C4-2B (cell line): ENCODE measurements at regions not wholly inside any gene's neighbourhood (a gene's known extent, or its start where the extent isn't known, plus 50 kb on each side); places are given as distances from the start of the nearest gene placed in this dataset.

Experiments
- H3K27ac ChIP-seq: fragments of 450-650 bp; 2 replicates; pipeline ENCODE4 v1.5.1; 2017
- ZFX ChIP-seq: fragments of 450-650 bp; IDR thresholded peaks from 2 replicates; pipeline ENCODE4 v1.6.1; 2017
- TF ChIP-seq, protein P1 (sequence below): fragments of 450-650 bp; conservative IDR thresholded peaks from 2 replicates; pipeline ENCODE4 v1.5.1; 2017; ENCODE audit warnings: mild to moderate bottlenecking

DNA sequence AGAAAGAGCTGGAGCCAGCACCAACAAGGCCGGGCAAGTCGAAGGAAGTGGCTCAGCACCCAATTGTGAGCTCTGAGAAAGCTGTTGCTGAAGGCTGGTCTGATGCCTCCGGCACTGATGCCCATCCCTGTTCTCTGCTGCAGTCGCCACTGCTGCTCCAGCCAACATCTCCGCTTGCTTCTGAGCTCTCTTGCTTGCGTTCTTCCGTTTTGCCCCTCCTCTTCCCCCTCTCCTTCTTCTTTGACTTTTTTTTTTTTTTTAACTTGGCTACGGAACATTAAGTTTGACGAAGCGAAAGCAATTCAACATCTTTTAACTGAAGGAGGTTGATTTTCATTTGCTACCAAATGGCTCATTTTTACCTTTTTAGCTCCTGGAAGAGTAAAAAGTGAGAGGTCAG lies 442.9 kb downstream of the MCTP2 start:
- H3K27ac ChIP-seq, result no peak overlapping the region
- TF ChIP-seq ZFX, result no peak
- TF ChIP-seq, protein P1, sequence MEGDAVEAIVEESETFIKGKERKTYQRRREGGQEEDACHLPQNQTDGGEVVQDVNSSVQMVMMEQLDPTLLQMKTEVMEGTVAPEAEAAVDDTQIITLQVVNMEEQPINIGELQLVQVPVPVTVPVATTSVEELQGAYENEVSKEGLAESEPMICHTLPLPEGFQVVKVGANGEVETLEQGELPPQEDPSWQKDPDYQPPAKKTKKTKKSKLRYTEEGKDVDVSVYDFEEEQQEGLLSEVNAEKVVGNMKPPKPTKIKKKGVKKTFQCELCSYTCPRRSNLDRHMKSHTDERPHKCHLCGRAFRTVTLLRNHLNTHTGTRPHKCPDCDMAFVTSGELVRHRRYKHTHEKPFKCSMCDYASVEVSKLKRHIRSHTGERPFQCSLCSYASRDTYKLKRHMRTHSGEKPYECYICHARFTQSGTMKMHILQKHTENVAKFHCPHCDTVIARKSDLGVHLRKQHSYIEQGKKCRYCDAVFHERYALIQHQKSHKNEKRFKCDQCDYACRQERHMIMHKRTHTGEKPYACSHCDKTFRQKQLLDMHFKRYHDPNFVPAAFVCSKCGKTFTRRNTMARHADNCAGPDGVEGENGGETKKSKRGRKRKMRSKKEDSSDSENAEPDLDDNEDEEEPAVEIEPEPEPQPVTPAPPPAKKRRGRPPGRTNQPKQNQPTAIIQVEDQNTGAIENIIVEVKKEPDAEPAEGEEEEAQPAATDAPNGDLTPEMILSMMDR, result no peak

DNA sequence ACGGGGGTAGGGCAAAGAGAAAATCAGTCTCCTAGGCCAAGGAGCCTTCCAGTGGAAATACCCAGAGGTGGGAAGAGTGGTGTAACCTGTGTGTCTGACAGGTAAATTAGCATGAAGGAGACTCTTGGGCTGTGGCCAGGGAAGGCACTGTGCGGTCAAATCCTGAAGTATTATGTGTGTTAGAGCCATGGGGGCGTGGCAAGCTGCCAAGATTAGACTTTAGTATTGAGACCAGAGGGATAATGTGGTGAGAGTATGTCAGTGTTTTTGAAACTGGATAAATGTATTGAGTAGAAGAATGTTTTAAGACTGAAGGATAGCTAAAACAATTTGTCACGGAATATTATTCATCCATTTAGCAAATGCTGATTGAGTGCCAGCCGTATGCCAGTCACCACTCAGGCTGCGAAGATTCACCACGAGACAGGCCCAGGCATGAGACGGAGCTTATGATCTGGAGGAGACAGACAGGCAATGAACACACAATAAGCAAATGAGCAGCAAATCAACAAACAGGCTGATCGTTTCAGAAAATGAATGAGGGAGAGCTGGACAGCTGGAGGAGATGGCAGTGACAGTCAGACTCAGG lies 445.9 kb downstream of the MCTP2 start:
- H3K27ac ChIP-seq, result no peak overlapping the region
- TF ChIP-seq ZFX, result no peak
- TF ChIP-seq, protein P1, result no peak

DNA sequence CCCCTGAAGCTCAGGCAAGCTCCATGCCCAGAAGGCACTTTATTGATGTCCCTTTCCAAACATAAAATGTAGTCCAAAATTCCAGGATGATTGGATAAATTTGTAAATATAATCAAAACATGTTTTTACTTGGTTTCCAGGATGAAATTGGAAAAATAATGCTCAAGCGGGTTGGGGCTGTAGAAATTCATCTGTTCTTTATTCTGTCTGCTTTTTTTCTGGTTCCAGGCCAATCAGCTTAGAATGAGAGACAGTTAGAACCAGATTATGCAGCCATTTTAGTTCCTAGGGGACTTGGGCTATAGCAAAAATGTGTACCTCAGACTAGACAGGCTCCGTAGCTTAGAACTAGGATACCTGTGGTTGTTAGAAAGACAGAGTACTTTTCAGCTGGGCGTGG lies 450.8 kb downstream of the MCTP2 start:
- TF ChIP-seq ZFX, result no peak
- TF ChIP-seq, protein P1, result no peak
- no peak overlapping the region for H3K27ac ChIP-seq

GRCh38 chr15:94683902-94684301 lies 452.5 kb downstream of the MCTP2 start:
- TF ChIP-seq, protein P1, result no peak
- TF ChIP-seq ZFX, result no peak
- no peak overlapping the region for H3K27ac ChIP-seq

DNA sequence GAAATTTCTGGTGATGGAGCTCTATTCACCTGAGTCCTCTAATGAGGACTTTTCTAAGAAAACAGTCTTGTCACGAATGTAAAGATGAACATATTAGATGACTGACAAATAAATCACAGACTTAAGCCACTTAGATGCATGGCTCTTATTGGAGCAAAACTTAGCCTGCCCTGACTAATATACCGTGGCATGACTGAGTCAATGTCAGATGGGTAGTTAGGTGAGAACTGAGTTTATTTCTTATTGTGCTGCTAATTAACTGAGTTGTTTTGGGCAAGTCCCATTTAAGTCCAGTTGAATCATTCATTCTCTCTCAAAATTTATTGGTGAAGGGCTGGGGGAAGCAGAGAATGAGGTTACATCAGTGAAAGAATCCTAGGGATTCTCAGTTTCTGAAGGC lies 459.8 kb downstream of the MCTP2 start:
- TF ChIP-seq, protein P1, result no peak
- TF ChIP-seq ZFX, result no peak

DNA sequence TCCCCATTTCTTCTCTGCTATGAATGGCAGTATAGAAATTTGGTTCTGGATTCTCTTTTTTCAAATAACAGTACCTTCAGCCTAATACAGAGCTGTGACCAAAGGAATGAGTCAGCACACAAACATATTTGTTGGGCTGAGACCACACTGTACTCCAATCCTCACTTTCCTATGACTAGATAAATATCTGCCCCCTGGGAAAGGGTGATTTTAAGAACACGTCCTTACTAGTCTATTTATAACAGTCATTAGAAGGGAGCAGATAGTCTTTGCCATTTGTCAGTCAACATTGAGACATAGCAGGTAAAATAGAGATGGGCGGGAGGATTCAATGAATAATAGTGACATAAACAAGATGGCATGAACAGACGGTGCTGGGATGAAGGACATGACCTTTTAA lies 461.3 kb downstream of the MCTP2 start:
- TF ChIP-seq ZFX, result no peak
- TF ChIP-seq, protein P1, result no peak

More for the DNA sequence above, 459.8 kb downstream of the MCTP2 start:
- no peak overlapping the region for H3K27ac ChIP-seq

GRCh38 chr15:94700211-94700610 lies 468.9 kb downstream of the MCTP2 start:
- H3K27ac ChIP-seq, result no peak overlapping the region
- no peak for TF ChIP-seq ZFX
- TF ChIP-seq, protein P1, result no peak

More for the DNA sequence above, 461.3 kb downstream of the MCTP2 start:
- no peak overlapping the region for H3K27ac ChIP-seq
